ENCODE measurements at regions not wholly inside any gene's neighbourhood (a gene's known extent, or its start where the extent isn't known, plus 50 kb on each side); places are given as distances from the start of the nearest gene placed in this dataset.
"Not testable (repeated sequence)": the region's sequence is repeated elsewhere in the genome, so short reads cannot be mapped to it uniquely, and the experiment has no call there.

DNA sequence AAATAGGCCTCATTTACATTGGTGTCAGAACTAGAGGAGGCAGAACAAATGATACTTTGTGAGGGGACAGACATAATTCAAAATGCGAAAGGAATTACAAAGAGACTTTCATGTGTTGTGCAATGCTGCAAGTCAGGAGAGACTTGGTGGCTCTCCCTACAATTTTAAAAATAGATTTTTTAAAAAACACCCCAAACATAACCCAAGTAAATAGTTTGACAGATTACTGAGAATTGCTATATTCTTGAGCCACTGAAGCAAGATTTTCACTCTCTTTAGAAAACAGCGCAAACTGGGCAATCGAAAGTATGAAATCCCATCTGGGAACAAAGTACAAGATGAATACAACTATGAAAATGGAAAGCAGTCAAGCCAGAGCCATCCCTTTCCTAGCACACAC lies 126.3 kb upstream of the NPY start:
- TF ChIP-seq, protein P1, sequence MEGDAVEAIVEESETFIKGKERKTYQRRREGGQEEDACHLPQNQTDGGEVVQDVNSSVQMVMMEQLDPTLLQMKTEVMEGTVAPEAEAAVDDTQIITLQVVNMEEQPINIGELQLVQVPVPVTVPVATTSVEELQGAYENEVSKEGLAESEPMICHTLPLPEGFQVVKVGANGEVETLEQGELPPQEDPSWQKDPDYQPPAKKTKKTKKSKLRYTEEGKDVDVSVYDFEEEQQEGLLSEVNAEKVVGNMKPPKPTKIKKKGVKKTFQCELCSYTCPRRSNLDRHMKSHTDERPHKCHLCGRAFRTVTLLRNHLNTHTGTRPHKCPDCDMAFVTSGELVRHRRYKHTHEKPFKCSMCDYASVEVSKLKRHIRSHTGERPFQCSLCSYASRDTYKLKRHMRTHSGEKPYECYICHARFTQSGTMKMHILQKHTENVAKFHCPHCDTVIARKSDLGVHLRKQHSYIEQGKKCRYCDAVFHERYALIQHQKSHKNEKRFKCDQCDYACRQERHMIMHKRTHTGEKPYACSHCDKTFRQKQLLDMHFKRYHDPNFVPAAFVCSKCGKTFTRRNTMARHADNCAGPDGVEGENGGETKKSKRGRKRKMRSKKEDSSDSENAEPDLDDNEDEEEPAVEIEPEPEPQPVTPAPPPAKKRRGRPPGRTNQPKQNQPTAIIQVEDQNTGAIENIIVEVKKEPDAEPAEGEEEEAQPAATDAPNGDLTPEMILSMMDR (IDR thresholded peaks at IDR 0.05; ENCODE audit: insufficient read depth, low read depth, low read length, missing control alignments) = no peak
- no peak for DNase-seq (ENCODE audit: low read depth)
- H3K4me3 ChIP-seq (ENCODE audit: low read depth, low read length) = no peak overlapping the region

DNA sequence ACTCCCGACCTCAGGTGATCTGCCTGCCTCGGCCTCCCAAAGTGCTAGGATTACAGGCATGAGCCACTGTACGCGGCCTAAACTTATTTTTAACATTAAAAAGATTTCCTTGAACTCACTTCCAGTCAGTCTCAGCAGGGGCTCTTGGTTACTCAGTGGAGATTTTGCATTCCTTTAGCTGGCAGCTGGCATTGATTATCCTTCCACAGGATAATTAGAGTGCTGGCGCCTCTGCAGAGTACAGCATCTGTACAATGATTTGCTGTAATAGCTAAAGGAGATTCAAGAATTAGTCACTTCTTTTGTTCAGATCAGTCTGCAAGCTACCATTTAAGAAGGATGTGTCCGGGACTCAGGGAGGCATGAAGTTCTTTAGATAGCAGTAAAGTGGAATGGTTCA lies 125.0 kb upstream of the NPY start:
- no peak for DNase-seq (ENCODE audit: low read depth)
- TF ChIP-seq, protein P1 (IDR thresholded peaks at IDR 0.05; ENCODE audit: insufficient read depth, low read depth, low read length, missing control alignments) = no peak
- H3K4me3 ChIP-seq (ENCODE audit: low read depth, low read length) = no peak overlapping the region

DNA sequence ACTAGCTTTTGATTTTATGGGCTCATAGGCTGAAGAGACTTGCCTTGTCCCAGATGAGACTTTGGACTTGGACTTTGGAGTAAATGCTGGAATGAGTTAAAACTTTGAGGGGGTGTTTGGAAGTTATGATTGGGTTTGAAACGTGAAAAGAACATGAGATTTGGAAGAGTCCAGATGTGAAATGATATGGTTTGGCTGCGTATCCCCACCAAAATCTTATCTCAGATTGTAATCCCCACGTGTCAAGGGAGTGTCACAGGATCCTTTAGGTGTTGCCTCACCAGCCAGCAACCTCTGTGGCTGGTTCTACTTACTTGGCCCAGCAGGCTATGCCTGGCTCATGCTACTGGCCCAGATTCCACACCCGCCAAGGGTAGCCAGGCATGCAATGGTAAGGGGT lies 119.6 kb upstream of the NPY start:
- DNase-seq (ENCODE audit: low read depth) = no peak
- TF ChIP-seq, protein P1 (IDR thresholded peaks at IDR 0.05; ENCODE audit: insufficient read depth, low read depth, low read length, missing control alignments) = no peak
- H3K4me3 ChIP-seq (ENCODE audit: low read depth, low read length) = no peak overlapping the region

DNA sequence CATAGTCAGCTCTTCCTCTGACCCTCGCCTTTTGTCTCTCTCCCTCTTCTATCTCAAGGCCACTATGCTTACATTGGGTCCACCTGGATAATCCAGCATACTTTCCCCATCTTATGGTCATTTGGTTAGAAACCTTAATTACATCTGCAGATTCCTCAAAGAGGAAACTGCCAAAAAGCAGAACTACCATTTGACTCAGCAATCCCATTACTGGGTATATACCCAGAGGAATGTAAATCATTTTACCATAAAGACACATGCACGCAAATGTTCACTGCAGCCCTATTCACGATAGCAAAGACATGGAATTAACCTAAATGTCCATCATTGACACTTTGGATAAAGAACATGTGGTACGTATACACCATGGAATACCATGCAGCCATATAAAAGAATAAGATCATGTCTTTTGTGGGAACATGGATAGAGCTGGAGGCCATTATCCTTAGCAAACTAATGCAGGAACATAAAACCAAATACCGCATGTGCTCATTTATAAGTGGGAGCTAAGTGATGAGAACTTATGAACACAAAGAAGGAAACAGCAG lies 114.8 kb upstream of the NPY start:
- TF ChIP-seq, protein P1 (IDR thresholded peaks at IDR 0.05; ENCODE audit: insufficient read depth, low read depth, low read length, missing control alignments) = no peak
- DNase-seq (ENCODE audit: low read depth) = no peak
- no peak overlapping the region for H3K4me3 ChIP-seq (ENCODE audit: low read depth, low read length)

DNA sequence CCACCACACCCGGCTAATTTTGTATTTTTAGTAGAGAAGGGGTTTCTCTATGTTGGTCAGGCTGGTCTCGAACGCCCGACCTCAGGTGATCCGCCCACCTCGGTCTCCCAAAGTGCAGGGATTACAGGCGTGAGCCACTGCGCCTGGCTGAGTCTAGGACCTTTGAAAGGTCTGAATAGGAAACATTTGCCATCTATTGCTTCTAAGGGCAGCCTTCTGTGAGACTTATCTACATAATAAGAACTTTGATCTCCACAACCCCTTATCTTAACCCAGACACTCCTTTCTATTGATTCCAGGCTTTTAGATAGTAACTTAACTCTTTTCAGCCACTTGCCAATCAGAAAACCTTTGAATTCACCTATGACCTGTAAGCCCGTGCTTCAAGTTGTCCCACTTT lies 112.0 kb upstream of the NPY start:
- H3K4me3 ChIP-seq (ENCODE audit: low read depth, low read length); DNase-seq (ENCODE audit: low read depth): not testable (repeated sequence)

DNA sequence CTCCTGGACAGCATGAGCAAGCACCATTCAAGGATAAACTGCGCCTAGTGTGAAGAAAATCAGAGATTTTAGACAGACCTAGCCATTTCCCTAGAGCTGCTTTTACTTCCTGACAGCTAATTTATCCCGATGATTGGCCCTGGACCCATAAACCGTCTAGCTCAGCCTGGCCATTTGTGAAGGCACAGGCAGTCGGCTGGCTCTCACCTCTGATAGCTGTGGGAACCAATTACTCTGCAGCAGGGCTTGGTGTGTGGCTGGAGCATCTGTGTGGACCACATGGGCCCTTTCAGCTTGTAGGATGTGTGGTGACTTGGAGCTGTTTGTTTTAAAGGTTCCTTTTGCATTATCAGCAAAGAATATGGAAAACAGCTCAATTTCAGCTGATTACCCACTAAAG lies 111.1 kb upstream of the NPY start:
- no peak overlapping the region for H3K4me3 ChIP-seq (ENCODE audit: low read depth, low read length)
- TF ChIP-seq, protein P1 (IDR thresholded peaks at IDR 0.05; ENCODE audit: insufficient read depth, low read depth, low read length, missing control alignments) = no peak
- no peak for DNase-seq (ENCODE audit: low read depth)

DNA sequence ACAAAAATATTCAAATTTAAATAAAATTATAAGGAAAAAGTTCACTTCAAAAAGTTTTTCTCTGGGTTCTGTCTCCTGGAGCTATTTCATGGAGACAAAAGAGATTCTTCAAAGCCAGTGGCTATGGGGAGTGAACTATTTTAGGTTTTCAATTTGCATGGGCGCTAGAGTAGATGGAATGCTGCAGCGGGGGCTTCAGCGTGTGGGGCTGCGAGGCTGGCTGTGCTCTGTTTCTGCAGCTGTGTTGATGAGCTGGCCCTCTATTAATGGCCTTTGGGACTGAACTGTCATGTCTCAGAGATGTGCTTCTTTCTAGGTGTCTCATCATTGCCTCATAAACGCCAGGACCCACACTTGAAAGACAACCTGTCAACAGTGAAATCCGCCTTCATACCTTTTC lies 108.4 kb upstream of the NPY start:
- TF ChIP-seq, protein P1 (IDR thresholded peaks at IDR 0.05; ENCODE audit: insufficient read depth, low read depth, low read length, missing control alignments) = no peak
- DNase-seq (ENCODE audit: low read depth) = no peak
- H3K4me3 ChIP-seq (ENCODE audit: low read depth, low read length) = no peak overlapping the region

Data from GM12865 (cell line).